ENCODE measurements at regions not wholly inside any gene's neighbourhood (a gene's known extent, or its start where the extent isn't known, plus 50 kb on each side); places are given as distances from the start of the nearest gene placed in this dataset.

DNA sequence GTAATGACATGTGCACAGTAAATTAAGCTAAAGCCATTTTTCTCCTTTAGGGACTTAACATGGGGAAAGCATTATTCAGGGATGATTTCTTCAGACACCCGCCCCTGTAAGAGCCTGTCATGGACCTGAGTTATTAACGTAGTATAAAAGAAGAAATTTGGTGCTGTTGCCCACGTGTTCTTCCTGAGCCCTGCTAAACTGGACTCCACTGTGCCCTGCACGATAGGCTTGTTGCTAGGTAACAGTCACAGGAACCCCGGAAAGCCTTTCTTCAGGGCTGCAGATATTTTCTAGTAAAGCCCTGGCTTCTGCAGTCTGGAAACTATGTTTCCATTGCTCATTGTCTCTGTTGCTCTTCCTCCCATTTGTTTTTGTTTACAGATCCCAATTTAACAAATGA, 157.9 kb downstream of the LRRC30 start:
- TF ChIP-seq, protein P1, sequence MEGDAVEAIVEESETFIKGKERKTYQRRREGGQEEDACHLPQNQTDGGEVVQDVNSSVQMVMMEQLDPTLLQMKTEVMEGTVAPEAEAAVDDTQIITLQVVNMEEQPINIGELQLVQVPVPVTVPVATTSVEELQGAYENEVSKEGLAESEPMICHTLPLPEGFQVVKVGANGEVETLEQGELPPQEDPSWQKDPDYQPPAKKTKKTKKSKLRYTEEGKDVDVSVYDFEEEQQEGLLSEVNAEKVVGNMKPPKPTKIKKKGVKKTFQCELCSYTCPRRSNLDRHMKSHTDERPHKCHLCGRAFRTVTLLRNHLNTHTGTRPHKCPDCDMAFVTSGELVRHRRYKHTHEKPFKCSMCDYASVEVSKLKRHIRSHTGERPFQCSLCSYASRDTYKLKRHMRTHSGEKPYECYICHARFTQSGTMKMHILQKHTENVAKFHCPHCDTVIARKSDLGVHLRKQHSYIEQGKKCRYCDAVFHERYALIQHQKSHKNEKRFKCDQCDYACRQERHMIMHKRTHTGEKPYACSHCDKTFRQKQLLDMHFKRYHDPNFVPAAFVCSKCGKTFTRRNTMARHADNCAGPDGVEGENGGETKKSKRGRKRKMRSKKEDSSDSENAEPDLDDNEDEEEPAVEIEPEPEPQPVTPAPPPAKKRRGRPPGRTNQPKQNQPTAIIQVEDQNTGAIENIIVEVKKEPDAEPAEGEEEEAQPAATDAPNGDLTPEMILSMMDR (optimal IDR thresholded peaks at IDR 0.05 in 1 of 3, IDR thresholded peaks at IDR 0.05 in 1 of 3, conservative IDR thresholded peaks at IDR 0.05 in 1 of 3; ENCODE audit: extremely low read depth in 1 of 3, insufficient read depth in 2 of 3, low read length in 3 of 3): no peak
- TF ChIP-seq EZH2 (IDR thresholded peaks at IDR 0.05; ENCODE audit: low read length): no peak

All from keratinocyte (primary cell).